ENCODE measurements at regions not wholly inside any gene's neighbourhood (a gene's known extent, or its start where the extent isn't known, plus 50 kb on each side); places are given as distances from the start of the nearest gene placed in this dataset.
"Not testable (repeated sequence)": the region's sequence is repeated elsewhere in the genome, so short reads cannot be mapped to it uniquely, and the experiment has no call there.

DNA sequence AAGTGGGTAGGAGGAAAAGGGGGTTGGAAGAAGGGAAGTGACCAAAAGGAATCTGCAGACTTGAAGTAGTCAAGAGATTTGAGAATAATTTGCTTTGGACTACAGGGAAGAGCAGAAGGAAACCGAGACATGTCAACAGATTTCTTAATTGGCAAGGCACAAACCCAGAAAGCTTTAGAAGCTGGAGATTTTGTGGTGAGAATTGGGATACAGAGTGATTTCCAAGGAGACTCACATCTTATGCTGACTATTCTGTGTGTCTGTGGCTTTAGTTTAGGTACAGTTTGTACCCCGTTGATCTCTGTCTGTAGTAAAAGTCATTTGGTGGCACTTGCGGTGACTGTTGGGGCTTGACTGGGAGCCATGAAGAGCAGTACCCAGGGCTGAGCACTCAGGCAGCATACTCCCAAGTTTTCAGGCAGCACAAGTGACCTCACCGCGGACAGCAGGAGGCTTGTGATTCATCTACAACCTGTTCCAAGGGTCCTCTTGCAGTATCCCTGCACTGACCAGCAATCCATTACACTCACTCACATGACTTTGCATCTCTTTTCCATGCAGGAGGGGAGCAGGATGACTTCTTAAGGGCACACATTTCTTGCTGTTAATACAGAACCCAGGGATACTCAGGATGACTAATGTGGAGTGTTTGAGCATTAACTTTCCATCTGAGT, 97.1 kb upstream of the TNP1 start:
- DNase-seq: no peak

DNA sequence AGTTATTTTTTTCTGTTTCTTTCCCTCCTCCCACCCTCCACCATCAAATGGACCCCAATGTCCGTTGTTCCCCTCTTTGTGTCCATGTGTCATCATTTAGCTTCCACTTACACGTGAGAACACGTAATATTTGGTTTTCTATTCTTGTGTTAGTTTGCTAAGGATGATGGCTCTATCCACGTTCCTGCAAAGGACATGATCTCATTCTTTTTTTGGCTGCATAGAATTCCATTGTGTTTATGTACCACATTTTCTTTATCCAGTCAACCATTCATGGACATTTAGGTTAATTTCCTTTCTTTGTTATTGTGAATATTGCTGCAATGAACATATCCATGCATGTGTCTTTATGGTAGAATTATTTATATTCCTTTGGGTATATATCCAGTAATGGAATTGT, 91.3 kb upstream of the TNP1 start:
- no peak for DNase-seq

DNA sequence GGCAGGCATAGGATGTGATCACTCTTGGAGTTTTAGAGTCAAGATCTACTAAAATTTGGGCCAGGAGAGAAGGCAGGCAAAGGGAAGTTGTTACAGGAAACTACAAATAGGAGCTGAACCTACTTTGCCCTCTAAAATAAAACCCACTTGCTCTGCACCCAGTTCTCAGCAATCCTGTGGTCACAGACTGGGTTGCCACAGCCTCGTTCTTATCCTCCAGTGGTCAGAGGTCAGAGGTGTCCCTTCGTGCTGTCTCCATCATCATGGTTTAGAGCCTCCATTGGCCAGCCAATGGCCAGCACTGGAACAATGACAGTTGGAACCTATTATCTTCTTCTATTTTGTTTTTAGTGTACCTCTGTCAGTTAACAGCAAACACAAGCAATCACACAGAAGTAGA, 90.7 kb upstream of the TNP1 start:
- no peak for DNase-seq

DNA sequence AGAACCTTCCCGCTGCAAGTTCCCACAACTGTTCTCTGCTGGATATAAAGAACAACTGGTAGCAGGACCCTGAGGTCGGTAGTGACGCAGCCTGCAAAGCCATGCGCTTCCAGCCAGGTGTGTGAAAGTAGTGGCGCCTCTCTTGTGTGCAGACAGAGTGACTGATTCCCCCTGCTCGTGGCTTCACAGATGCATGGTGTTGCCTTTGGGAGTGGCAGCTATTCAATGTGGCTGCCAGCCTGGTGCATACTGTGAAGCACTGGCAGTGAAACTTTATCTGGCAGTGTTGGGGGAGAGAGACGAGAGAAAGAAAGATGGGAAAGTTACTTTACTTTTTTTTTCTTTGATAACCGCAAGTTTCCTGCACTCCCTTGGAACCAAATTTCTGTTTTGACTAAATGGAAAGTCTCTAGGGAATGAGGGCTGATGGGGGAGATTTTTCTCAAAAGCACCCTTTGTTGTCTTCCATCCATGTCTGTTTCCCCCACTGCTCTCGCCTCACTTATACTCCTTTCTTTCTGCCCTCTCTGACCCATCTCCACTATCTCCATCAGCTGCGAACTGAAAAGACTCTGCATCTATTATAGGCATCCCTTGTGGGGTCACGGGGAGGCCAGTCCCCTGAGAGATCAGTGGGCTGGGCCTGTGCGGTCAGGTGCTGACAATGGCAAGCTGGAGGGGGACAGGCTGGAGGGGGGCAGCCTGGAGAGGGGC, 90.0 kb upstream of the TNP1 start:
- DNase-seq: peak in 1 of 2 experiments; percentile 2

DNA sequence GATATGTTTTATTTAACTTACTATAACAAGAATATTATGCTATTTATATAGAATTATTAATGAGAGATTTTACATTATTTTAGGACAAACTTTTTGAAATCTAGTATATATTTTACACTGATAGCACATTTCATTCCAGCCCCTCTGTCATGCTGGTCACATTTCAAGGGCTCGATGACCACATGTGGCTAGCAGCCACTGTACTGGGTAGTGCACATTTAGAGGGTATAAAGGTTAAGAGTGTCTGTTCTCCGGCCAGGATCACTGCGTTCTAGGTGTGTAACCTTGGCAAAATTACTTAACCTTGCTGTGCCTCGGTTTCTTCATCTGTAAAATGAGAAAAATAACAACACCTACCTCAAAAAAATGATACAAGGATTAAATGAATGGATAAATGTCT, 87.2 kb upstream of the TNP1 start:
- no peak for DNase-seq

DNA sequence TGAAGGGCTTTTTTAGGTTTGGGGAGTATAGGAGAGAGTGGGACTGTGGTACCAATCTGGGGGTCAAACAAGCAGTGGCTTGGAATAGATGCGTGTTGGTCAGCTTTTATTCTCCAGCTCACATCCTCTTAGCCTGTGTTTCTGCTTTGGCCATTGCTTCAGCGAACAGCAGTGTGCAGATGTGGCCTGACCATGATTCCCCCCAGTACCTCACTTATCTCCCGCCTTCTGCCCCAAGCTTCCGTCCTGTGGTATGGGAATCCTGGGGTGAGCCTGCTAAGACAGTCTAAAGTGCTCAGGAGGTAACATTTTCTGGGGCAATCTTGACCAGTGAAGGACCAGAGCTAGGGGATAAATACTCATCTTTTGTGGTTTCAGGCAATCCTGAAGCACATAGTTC, 84.9 kb upstream of the TNP1 start:
- DNase-seq: no peak

DNA sequence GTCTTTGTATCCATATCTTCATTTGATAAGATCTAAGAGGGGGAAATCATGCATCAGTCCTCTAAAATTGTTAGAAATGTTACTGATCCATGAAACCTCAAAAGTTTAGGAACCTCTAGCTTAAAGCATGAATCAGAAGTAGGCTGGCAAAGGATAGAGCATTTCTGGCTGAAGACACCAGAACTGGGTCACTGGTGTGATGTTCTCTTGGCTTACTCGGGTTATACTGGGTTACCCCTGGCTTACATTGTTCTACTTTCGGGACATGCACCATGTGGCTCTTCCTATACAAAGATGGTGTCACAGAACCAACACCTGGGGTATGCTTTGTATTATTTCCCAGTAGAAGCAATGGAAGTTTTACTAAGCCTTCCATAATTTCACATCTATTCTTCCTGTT, 83.2 kb upstream of the TNP1 start:
- DNase-seq: no peak

DNA sequence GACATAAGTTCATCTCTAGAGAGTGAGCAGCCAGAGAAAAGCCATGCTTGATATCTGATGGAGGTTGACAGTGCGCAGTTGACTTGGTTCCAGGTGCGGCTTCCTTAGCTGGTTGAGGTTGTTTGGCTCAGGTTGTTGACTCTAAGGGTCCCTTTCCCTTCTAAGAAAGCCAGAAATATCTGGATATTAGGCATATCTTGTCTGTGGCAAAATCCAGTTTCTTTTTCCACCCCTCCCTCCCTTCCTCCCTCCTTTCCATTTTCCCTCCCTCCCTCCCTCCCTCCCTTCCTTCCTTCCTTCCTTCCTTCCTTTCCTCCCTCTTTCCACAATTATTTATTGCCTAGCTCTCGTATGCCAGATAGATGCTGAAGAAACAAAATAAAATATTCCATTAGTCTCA, 82.6 kb upstream of the TNP1 start:
- no peak for DNase-seq

DNA sequence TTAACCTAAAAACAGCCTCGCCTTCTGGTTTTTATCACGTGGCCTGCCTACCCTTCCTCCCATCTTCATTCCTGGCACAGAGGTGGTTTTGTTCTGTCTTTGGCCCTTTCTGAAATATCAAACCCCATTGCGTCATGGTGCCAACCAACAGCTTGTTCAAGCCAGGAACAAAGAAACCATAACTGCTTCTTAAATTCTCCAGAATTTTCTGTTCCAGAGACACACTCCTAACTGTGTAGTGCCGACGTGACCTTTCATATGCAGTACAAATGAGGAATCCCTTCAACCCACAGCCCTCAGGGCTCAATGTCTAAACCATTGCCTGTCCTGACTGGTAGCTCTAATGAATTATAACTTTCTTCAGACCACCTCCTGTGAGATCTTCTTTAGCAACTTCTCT, 82.2 kb upstream of the TNP1 start:
- no peak for DNase-seq

DNA sequence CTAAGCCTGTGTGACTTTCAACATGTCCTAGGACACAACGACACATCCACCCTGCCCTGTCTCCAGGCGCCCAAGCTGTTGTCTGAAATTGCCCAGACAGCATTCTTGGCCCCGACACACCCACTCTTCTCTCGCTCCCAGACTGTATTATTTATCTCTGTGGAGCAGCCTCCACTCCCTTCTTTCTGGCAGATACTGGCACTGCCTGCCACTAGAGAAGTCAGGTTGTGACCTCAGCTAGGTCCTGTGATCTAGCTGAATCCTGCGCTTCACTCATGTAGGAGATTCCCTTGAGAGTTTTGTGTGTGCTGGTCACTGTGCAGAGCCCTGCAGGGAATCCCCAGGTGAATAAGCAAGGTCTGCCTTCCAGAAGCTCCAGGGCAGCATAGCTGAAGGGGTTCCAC, 77.1 kb upstream of the TNP1 start:
- DNase-seq: no peak

DNA sequence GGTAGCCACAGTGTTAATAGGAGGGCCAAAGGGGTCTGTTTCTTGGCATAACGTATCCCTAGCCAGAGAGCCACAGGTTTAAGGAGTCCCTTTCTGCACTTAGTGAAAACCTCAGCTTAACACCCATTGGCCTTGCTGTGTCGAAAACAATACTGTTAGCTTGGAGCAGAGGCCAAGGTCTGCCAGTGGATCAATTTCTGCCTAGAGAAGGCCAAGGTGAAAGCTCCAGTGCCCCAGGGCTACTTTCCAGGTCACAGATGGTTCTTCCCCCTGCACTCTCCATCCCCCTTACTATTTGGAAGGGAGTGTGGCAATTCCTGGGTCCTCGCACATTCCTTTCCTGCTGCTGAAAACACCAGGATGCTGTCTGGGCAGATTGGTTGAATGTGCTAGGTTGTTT, 74.8 kb upstream of the TNP1 start:
- DNase-seq: no peak

DNA sequence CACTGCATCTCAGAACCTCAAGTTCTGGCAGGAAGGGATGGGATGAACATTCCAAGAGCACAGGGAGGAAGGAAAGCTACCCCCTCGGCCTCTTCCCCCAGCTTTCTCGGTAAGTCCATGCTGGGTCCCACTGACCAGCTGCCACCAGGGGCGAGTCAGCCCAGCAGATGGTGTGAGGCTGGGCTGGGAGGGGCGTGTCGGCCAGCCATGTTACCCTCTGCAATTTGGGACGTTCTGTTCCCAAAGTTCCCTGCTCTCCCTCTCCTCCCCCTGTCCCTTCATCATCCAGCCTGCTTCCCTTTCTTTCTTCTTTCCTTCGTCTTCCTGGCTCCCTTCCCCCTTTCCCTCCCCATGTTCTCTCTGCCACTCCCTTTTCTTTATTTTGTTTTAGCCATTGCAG, 74.3 kb upstream of the TNP1 start:
- no peak for DNase-seq

DNA sequence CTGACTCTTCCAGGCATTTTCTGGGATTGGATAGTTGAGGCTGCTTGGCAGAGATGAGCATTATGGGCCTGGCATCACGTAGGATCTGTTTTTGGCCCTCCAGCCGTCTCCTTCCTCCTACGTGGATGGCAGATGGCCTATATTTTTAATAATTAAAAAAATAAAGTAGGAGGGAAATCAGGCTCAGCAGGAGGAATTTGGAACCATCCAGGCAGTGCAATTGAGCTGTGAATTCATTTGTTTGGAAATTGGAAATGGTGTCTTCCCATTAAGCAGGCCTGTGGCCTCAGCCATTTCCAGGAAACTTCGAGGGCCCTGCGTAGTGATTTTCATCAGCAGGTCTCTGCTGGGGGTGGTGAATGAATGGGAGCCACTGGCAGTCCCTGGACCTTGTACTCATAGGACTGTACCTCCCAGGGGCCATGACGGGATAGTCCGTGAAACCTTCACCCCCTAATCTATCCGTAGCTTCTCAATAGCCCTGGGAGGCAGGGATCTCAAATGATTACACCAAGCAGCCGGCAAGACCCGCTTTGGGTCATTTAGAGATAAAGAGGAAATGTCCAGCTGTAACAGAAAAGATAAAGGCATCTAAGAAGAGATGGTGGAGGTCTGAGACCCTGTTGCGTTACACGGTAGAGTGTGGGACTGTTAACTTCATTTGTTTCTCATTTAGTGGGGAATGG, 73.1 kb upstream of the TNP1 start:
- no peak for DNase-seq

DNA sequence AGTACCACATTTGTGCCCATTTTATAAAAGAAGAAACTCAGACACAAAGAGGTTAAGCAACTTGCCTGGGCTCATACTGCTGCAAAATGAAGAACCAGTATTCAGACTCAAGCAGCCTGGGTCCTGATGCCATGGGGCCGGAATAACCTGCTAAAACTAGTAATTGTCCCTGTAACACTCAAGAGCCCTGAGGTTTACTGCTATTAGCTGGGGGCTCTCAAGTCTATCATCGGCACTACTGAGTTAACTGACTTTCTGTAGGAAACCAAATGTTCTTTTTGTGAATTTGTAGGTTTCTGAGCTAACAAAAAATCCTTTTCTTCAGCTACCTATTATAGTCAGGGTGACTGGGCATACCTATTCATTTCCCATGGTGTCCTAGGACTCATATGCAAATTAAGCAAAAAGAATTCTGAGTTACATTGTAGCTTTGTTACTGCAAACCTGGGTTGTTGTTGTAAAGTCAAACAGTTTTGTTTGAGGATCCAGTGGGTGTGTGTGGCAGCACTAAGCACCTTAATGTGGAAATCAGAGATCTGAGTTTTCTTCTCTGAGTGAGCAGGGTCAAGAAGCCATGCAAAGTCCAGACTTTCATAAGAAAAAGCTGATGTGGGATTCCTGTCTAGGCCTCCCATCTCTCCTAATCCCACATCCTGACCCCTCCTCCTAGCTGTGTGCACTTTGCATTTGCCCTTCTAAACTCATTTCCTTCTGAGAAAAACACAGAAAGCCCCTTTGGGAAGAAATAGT, 72.4 kb upstream of the TNP1 start:
- DNase-seq: no peak

DNA sequence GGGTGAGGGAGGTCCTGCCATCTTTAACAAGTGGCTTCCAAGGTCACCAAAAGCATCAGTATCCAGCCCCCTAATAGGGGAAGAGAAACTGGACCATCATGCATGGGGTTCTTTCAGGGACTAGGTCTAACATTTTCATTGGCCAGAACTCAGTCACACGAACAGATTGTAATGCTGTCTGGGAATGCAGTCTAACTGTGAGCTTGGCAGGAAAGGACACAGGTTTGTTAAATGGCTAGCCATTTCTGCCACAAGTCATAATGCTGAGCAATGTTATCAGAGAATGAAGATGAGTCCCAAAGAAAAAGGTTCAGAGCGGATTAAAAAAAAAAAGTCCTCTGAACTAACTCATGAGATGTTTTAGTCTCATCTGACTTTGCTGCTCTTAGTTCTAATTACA, 70.9 kb upstream of the TNP1 start:
- no peak for DNase-seq

DNA sequence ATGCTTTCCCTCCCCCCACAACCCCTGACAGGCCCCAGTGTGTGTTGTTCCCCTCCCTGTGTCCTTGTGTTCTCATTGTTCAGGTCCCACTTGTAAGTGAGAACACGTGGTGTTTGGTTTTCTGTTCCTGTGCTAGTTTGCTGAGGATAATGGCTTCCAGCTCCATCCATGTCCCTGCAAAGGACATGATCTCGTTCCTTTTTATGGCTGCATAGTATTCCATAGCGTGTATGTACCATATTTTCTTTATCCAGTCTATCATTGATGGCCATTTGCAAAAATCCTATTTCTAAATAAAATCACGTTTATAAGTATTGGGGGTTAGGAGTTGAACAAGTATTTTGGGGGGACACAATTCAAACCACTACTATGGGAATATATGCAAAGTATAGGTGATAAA, 69.5 kb upstream of the TNP1 start:
- DNase-seq: not testable (repeated sequence)

DNA sequence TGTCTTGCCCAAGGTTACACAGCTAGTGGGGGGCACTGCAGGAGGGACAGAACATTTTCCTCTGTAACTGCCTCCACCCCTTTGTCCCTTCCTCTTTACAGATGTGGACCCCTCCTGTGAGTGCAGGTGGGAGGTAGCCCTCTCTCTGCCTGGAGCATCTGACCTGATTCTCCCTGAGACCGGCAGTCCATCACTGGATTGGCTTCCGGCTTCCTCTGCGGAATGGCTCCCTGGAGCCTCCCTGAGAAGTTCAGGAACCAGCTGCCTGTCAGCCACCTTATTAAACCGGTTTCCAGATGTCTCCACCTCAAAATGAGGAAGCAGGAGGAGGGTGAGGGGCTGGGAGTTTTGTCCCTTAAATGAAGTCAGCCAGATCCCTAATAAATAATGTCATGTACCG, 67.3 kb upstream of the TNP1 start:
- no peak for DNase-seq

DNA sequence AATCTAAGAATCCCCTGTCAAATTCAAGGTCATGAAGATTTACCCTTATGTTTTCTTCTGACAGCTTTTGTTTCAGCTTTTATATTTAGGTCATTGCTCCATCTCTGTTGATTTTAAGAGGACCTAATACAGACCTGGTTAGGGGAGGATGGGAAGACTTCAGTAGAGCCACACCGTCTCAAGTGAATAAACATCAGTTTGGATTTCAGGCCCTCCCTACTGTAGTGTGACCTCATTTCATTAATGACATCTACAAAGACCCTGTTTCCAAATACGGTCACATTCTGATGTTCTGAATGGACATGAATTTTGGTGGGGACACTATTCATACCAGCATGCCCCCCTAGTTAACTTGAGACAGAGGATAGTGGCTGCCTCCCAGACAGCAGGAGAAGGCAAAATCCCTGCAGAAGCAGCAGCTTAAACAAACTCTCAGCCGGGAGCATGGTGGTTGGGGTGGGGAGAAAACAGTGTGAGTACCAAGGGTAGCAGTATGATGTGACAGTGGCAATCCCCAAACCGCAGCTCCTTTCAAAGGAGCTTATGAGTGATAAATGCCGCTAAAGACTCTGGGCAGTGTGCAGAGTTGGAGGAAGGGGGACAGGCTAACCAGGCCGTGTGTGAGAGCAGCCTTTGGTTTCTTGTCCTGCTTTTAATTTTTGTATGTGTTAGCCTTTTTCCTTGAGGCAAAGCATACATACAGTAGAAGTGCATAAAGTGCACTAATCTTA, 65.9 kb upstream of the TNP1 start:
- DNase-seq: no peak

DNA sequence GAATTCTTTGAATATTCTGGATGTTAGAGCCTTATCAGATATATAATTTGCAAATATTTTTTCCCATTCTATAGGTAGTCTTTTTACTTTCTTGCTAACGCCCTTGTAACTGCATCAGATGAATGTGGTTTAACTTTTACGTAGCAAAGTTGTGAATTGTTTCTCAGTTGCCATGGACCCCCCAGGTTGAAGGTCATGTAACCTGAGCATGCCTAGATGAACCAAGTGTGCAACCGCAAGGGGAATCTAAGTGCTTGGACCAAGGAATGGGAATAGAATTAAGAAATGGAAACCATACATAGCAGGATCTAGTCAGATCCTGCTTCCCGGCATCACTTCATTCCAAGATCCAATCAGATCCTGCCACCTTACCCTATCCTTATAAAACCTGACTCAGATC, 65.1 kb upstream of the TNP1 start:
- no peak for DNase-seq

DNA sequence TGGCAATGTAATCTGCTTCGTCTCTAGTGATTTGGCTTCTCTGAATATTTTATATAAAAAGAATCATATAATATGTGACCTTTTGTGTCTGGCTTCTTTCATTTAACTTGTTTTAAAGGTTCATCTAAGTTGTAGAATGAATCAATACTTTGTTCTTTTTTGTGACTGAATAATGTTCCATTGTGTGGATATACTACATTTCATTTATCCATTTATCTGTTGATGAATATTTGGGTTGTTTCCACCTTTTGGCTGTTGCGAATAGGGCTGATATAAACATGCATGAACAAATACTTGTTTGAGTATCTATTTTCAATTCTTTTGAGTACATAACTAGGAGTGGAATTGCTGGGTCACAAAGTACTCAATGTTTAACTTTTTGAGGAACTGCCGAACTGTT, 63.8 kb upstream of the TNP1 start:
- no peak for DNase-seq

DNA sequence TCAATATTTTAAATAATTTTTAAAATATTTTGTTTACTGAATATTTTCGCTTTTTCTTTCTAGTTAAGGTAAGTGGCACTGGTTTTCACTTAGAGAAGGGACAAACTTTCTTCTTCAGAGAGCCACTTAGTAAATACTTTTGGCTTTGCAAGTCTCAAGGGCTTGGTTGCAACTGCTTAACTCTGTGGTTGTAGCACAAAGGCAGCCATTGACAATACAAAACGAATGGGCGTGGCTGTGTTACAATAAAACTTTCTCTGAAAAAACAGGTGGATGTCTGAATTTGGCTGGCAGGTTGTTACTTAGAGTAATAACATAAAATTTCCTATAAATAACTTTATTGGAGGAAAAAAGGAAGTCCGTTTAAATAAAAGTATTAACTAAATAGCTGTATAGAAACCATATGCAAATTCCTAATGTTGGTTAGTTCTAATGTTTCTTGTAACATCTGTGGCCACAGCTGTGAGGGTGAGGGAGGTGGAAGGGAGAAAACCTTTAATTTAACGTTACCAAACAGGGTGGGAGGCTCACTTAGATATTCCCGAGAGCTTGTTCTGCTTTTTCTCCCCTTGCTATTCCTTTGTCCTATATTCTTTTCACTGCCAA, 62.4 kb upstream of the TNP1 start:
- no peak for DNase-seq

DNA sequence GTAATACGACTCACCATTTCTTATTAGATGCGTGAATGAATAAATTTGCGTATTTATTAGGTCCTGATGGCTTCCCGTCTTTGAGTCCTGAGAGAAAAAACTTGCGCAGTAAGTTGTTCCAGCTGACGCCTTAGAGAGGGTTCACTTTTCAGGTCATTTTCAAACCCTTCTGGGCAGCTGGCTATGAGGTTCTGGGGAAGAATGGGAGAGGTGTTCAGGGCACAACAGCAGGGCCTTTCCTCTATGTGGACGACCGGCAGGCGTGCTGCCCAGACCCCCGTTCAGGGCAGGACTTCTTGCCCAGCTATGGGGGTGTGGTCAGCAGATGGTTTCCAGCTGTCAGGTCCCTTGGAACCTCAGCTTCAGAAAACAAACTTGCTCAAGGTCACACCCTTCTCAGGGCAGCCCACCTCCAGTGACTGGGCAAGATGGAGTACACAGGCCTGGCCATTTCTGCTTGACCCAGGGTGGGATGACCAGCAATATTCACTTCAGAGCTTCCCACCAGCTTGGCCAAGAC, 61.1 kb upstream of the TNP1 start:
- DNase-seq: no peak
